H1 (cell line): ENCODE measurements at regions not wholly inside any gene's neighbourhood (a gene's known extent, or its start where the extent isn't known, plus 50 kb on each side); places are given as distances from the start of the nearest gene placed in this dataset.

Experiments
- ATF2 ChIP-seq: IDR thresholded peaks from 2 replicates; pipeline ENCODE4 v1.6.1; 2012; ENCODE audit warnings: low read length, inconsistent platforms
- CHD7 ChIP-seq: fragments of 300-600 bp; sonication (generic); IDR thresholded peaks from 2 replicates; pipeline ENCODE4 v1.7.1; 2012; ENCODE audit warnings: low read length, moderate library complexity, mild to moderate bottlenecking, inconsistent platforms; ENCODE audit not compliant: insufficient replicate concordance
- CTBP2 ChIP-seq: IDR thresholded peaks from 2 replicates; pipeline ENCODE4 v1.7.0; 2011; ENCODE audit warnings: borderline replicate concordance, mild to moderate bottlenecking, moderate library complexity, mixed read lengths, low read length; ENCODE audit not compliant: insufficient read depth, insufficient read length
- RNF2 ChIP-seq: fragments of 200-900, 300-1000 bp; sonication (generic); IDR thresholded peaks from 2 replicates; pipeline ENCODE4 v1.7.1; 2016; ENCODE audit warnings: borderline replicate concordance, low read depth, mild to moderate bottlenecking, antibody characterized with exemption, low read length; ENCODE audit not compliant: poor library complexity, severe bottlenecking; ENCODE audit errors: missing control alignments
- TAF7 ChIP-seq: optimal IDR thresholded peaks from 2 replicates; pipeline ENCODE3; 2011; ENCODE audit warnings: low read depth, mild to moderate bottlenecking, inconsistent platforms, low read length, moderate library complexity, borderline replicate concordance
- TBP ChIP-seq: IDR thresholded peaks from 2 replicates; pipeline ENCODE4 v1.6.1; 2011; ENCODE audit warnings: low read depth, low read length, improper control_type of control experiment

GRCh38 chr6:140956571-140957369 is 1176.0 kb upstream of the GJE1 start (continued):
- no peak for TF ChIP-seq CHD7
- no peak for TF ChIP-seq TAF7
- TF ChIP-seq ATF2: no peak
- no peak for TF ChIP-seq TBP
- no peak for TF ChIP-seq RNF2
- TF ChIP-seq CTBP2: no peak
